K562 (cell line): ENCODE measurements at regions not wholly inside any gene's neighbourhood (a gene's known extent, or its start where the extent isn't known, plus 50 kb on each side); places are given as distances from the start of the nearest gene placed in this dataset.
A peak's percentile ranks its signal among the peaks of the same experiment; 100 is the strongest.

Experiments
- CBFB ChIP-seq: sonication (generic); formaldehyde crosslinking; IDR thresholded peaks from 2 replicates; pipeline ENCODE4 v1.4.0; 2020; ENCODE audit warnings: mild to moderate bottlenecking, missing genetic modification reagents
- CREM ChIP-seq: IDR thresholded peaks from 2 replicates; pipeline ENCODE4 v1.6.1; 2014; ENCODE audit warnings: antibody characterized with exemption, low read depth
- EGR1 ChIP-seq: fragments of 450-650 bp; conservative IDR thresholded peaks from 2 replicates; pipeline ENCODE4 v1.6.1; 2017; ENCODE audit warnings: mild to moderate bottlenecking
- ERF ChIP-seq: fragments of 450-650 bp; formaldehyde crosslinking; IDR thresholded peaks from 2 replicates; pipeline ENCODE4 v1.4.0; 2020; ENCODE audit warnings: mild to moderate bottlenecking, mixed read lengths
- ETV5 ChIP-seq: sonication (generic); formaldehyde crosslinking; IDR thresholded peaks from 2 replicates; pipeline ENCODE4 v1.4.0; 2020; ENCODE audit warnings: low read depth, mild to moderate bottlenecking, missing genetic modification reagents
- FOXK2 ChIP-seq, 2 experiments: fragments of 450-650 bp; IDR thresholded peaks in 1 of 2; conservative IDR thresholded peaks in 1 of 2; 2 replicates each; pipeline ENCODE4 v1.6.1; 2016; ENCODE audit warnings: low read depth in 2 of 2, mild to moderate bottlenecking in 1 of 2
- FUS ChIP-seq: fragments of 200-400 bp; formaldehyde crosslinking; optimal IDR thresholded peaks from 2 replicates; pipeline ENCODE3; 2017; ENCODE audit warnings: low read depth, low read length
- GTF2B ChIP-seq: IDR thresholded peaks from 2 replicates; pipeline ENCODE4 v1.6.1; 2011; ENCODE audit not compliant: insufficient read length; ENCODE audit errors: extremely low read depth
- MYNN ChIP-seq, 2 experiments: sonication (generic); formaldehyde crosslinking in 1 of 2; IDR thresholded peaks; 2 replicates each; pipeline versions ENCODE4 v1.5.0 to v1.6.1; 2016 to 2020; ENCODE audit warnings: antibody characterized with exemption in 1 of 2, missing genetic modification reagents in 1 of 2
- NCOA2 ChIP-seq, 2 experiments: fragments of 450-650 bp; IDR thresholded peaks; 2 replicates each; pipeline ENCODE4 v1.6.1; 2018; ENCODE audit warnings: mild to moderate bottlenecking in 2 of 2, moderate library complexity in 1 of 2; ENCODE audit not compliant: partially characterized antibody in 2 of 2
- NUFIP1 ChIP-seq: fragments of 450-650 bp; IDR thresholded peaks from 2 replicates; pipeline ENCODE4 v1.6.1; 2018; ENCODE audit not compliant: partially characterized antibody
- PHF21A ChIP-seq: fragments of 450-650 bp; IDR thresholded peaks from 2 replicates; pipeline ENCODE4 v1.6.1; 2017; ENCODE audit warnings: low read depth, borderline replicate concordance
- POLR2AphosphoS2 ChIP-seq: IDR thresholded peaks from 2 replicates; pipeline ENCODE4 v1.6.1; 2012; ENCODE audit warnings: low read length, improper control_type of control experiment
- PYGO2 ChIP-seq: fragments of 450-650 bp; IDR thresholded peaks from 2 replicates; pipeline ENCODE4 v1.6.1; 2016; ENCODE audit warnings: mild to moderate bottlenecking, missing genetic modification characterization, moderate library complexity, missing compliant biosample characterization
- RBM14 ChIP-seq: fragments of 200-400 bp; formaldehyde crosslinking; IDR thresholded peaks from 2 replicates; pipeline ENCODE4 v1.6.1; 2018; ENCODE audit warnings: low read depth, mild to moderate bottlenecking, low read length, moderate library complexity, borderline replicate concordance; ENCODE audit not compliant: insufficient read depth
- RBM22 ChIP-seq: fragments of 200-400 bp; formaldehyde crosslinking; IDR thresholded peaks from 2 replicates; pipeline ENCODE4 v1.6.1; 2018; ENCODE audit warnings: low read length, low read depth; ENCODE audit not compliant: poor library complexity, severe bottlenecking
- SNRNP70 ChIP-seq: fragments of 200-400 bp; formaldehyde crosslinking; optimal IDR thresholded peaks from 2 replicates; pipeline ENCODE3; 2017; ENCODE audit warnings: low read depth, low read length
- TAF9B ChIP-seq: fragments of 450-650 bp; IDR thresholded peaks from 2 replicates; pipeline ENCODE4 v1.6.1; 2018; ENCODE audit warnings: mild to moderate bottlenecking; ENCODE audit not compliant: partially characterized antibody
- TCF3 ChIP-seq: sonication (generic); formaldehyde crosslinking; IDR thresholded peaks from 2 replicates; pipeline ENCODE4 v1.4.0; 2020; ENCODE audit warnings: mild to moderate bottlenecking, missing genetic modification reagents
- ZNF146 ChIP-seq: IDR thresholded peaks from one replicate; pipeline ENCODE4 v1.6.1; 2018; ENCODE audit warnings: missing compliant biosample characterization; ENCODE audit not compliant: unreplicated experiment
- ZNF165 ChIP-seq: fragments of 250-450 bp; sonication (Bioruptor Pico); IDR thresholded peaks from 2 replicates; pipeline ENCODE4 v1.4.0; 2020; ENCODE audit warnings: borderline replicate concordance
- ZNF282 ChIP-seq: sonication (generic); formaldehyde crosslinking; IDR thresholded peaks from 2 replicates; pipeline ENCODE4 v1.8.1; 2023; ENCODE audit warnings: missing genetic modification reagents
- ZNF311 ChIP-seq: fragments of 250-450 bp; sonication (Bioruptor Pico); IDR thresholded peaks from 2 replicates; pipeline ENCODE4 v1.4.0; 2020; ENCODE audit warnings: mild to moderate bottlenecking, moderate library complexity
- ZNF551 ChIP-seq: fragments of 250-450 bp; sonication (Bioruptor Pico); IDR thresholded peaks from 2 replicates; pipeline ENCODE4 v1.5.0; 2021; ENCODE audit warnings: mild to moderate bottlenecking, moderate library complexity
- TF ChIP-seq, protein P1 (sequence below): fragments of 200-800 bp; sonication (Bioruptor generic); IDR thresholded peaks from 2 replicates; pipeline ENCODE4 v1.6.1; 2017; ENCODE audit warnings: missing genetic modification characterization, missing compliant biosample characterization
- TF ChIP-seq, protein P2 (sequence below): fragments of 450-650 bp; formaldehyde crosslinking; IDR thresholded peaks from 2 replicates; pipeline ENCODE4 v1.4.0; 2020; ENCODE audit warnings: mild to moderate bottlenecking

- no peak for TF ChIP-seq ZNF311 (CRISPR knock-in tag)
- TF ChIP-seq RBM22: no peak
- TF ChIP-seq FUS: no peak
- TF ChIP-seq ZNF165: no peak
- TF ChIP-seq SNRNP70: no peak
- no peak for TF ChIP-seq RBM14
- TF ChIP-seq, protein P1, sequence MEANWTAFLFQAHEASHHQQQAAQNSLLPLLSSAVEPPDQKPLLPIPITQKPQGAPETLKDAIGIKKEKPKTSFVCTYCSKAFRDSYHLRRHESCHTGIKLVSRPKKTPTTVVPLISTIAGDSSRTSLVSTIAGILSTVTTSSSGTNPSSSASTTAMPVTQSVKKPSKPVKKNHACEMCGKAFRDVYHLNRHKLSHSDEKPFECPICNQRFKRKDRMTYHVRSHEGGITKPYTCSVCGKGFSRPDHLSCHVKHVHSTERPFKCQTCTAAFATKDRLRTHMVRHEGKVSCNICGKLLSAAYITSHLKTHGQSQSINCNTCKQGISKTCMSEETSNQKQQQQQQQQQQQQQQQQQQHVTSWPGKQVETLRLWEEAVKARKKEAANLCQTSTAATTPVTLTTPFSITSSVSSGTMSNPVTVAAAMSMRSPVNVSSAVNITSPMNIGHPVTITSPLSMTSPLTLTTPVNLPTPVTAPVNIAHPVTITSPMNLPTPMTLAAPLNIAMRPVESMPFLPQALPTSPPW (CRISPR knock-in tag): peak; percentile 82
- no peak; a peak in 1 of 4 replicates for TF ChIP-seq FOXK2 (conservative IDR thresholded peaks at IDR 0.05 in 1 of 2, IDR thresholded peaks at IDR 0.05 in 1 of 2; ENCODE audit: low read depth in 2 of 2)
- TF ChIP-seq TCF3 (CRISPR knock-in tag): peak; percentile 91
- peak; percentile 61; the same call in 1 of the 2 replicates for TF ChIP-seq ETV5 (CRISPR knock-in tag)
- 0 out of 2 replicates have a peak, but pooled peaks have one; percentile 42 for TF ChIP-seq CBFB
- TF ChIP-seq, protein P2, sequence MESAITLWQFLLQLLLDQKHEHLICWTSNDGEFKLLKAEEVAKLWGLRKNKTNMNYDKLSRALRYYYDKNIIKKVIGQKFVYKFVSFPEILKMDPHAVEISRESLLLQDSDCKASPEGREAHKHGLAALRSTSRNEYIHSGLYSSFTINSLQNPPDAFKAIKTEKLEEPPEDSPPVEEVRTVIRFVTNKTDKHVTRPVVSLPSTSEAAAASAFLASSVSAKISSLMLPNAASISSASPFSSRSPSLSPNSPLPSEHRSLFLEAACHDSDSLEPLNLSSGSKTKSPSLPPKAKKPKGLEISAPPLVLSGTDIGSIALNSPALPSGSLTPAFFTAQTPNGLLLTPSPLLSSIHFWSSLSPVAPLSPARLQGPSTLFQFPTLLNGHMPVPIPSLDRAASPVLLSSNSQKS (CRISPR knock-in tag): no peak
- TF ChIP-seq ERF (CRISPR knock-in tag): no peak
- peak; percentile 54; the same call in 1 of the 2 replicates for TF ChIP-seq MYNN (IDR thresholded peaks at IDR 0.05)
- no peak for TF ChIP-seq MYNN (CRISPR knock-in tag; IDR thresholded peaks at IDR 0.05)
- TF ChIP-seq NUFIP1: peak; percentile 73
- TF ChIP-seq GTF2B: no peak
- no peak for TF ChIP-seq POLR2AphosphoS2
- no peak for TF ChIP-seq ZNF146 (CRISPR knock-in tag)
- TF ChIP-seq ZNF551 (CRISPR knock-in tag): no peak
- TF ChIP-seq PHF21A: no peak; the same call in 1 of the 2 replicates
- TF ChIP-seq EGR1: peak; percentile 42; the same call in 1 of the 2 replicates
- no peak for TF ChIP-seq ZNF282 (CRISPR knock-in tag)
- TF ChIP-seq PYGO2 (tag): no peak
- peak; percentile 77 for TF ChIP-seq CREM
- TF ChIP-seq NCOA2 (IDR thresholded peaks at IDR 0.05; ENCODE audit: partially characterized antibody in 2 of 2): peak in 1 of 2 experiments; percentile 69
- no peak for TF ChIP-seq TAF9B
Observed at GRCh38 chr12:116385486-116386217, 108.2 kb upstream of the MED13L start (continued).
